ENCODE measurements at regions not wholly inside any gene's neighbourhood (a gene's known extent, or its start where the extent isn't known, plus 50 kb on each side); places are given as distances from the start of the nearest gene placed in this dataset.

GRCh38 chr1:221993444-221993948, 251.6 kb upstream of the DUSP10 start:
- H3K4me3 ChIP-seq (ENCODE audit: control insufficient read depth, low read depth, low read length): no peak overlapping the region
- no peak for DNase-seq (ENCODE audit: low read depth)
- TF ChIP-seq, protein P1, sequence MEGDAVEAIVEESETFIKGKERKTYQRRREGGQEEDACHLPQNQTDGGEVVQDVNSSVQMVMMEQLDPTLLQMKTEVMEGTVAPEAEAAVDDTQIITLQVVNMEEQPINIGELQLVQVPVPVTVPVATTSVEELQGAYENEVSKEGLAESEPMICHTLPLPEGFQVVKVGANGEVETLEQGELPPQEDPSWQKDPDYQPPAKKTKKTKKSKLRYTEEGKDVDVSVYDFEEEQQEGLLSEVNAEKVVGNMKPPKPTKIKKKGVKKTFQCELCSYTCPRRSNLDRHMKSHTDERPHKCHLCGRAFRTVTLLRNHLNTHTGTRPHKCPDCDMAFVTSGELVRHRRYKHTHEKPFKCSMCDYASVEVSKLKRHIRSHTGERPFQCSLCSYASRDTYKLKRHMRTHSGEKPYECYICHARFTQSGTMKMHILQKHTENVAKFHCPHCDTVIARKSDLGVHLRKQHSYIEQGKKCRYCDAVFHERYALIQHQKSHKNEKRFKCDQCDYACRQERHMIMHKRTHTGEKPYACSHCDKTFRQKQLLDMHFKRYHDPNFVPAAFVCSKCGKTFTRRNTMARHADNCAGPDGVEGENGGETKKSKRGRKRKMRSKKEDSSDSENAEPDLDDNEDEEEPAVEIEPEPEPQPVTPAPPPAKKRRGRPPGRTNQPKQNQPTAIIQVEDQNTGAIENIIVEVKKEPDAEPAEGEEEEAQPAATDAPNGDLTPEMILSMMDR (conservative IDR thresholded peaks at IDR 0.05; ENCODE audit: control insufficient read depth, insufficient read depth, low read depth, low read length): no peak

DNA sequence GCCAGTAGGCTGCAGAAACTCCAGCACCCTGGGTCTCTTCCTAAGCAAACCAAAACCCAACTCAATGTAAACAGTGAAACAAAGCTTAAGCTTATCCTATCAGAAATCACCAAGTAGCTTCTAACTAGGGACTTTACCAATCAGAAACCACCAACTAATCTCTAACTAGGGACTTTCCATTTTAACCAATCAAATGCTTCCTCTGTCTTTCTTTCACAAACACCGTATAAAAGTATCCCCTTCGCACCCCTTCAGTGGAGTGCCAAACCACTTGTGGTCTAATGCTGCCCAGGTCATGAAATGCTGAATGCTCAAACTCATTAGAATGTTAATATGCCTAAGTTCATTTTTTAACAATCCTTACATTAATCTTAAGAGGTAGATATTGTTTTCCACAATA, 250.5 kb upstream of the DUSP10 start:
- TF ChIP-seq, protein P1 (conservative IDR thresholded peaks at IDR 0.05; ENCODE audit: control insufficient read depth, insufficient read depth, low read depth, low read length): no peak
- no peak for DNase-seq (ENCODE audit: low read depth)
- no peak overlapping the region for H3K4me3 ChIP-seq (ENCODE audit: control insufficient read depth, low read depth, low read length)

GRCh38 chr1:221991221-221991620, 249.3 kb upstream of the DUSP10 start:
- DNase-seq (ENCODE audit: low read depth): peak; percentile 44
- H3K4me3 ChIP-seq (ENCODE audit: control insufficient read depth, low read depth, low read length): no peak overlapping the region
- TF ChIP-seq, protein P1 (conservative IDR thresholded peaks at IDR 0.05; ENCODE audit: control insufficient read depth, insufficient read depth, low read depth, low read length): no peak

DNA sequence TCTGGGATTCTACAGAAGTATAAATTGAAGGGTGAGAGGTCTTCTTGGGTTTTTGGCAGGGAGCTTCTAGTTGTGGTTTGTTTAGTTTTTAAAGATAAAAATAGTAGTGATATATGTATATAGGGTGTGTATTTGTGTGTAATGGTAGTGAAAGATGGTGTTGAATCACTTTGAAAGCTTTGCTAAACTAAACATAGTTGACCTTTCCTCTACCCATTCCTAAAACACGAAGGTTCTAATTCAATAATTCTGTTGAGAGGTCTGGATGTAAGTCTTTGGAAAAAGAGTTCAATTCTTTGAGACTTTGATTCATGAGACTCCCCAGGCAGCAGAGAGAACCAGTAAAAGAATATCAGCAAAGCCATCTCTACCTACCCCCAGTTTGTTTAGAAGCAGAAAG, 247.9 kb upstream of the DUSP10 start:
- no peak overlapping the region for H3K4me3 ChIP-seq (ENCODE audit: control insufficient read depth, low read depth, low read length)
- DNase-seq (ENCODE audit: low read depth): no peak
- TF ChIP-seq, protein P1 (conservative IDR thresholded peaks at IDR 0.05; ENCODE audit: control insufficient read depth, insufficient read depth, low read depth, low read length): no peak

DNA sequence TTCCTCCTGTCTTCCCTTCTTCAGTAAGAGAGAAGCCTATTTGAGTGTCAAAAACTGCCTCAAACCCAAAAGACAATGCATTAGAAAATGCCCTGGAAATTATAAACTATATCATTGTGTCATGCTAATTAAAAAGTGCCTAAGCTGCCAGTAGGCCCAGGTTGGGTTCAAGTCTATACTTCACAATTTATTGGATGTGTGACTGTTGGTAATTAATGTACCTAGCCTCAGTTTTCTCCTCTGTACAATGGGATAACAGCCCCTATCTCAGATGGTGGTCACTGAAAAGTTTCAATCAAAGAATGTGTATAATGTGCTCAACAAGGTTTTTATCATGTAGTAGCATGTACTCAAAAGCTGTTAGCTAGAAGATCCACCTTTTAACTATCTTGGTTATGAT, 246.9 kb upstream of the DUSP10 start:
- TF ChIP-seq, protein P1 (conservative IDR thresholded peaks at IDR 0.05; ENCODE audit: control insufficient read depth, insufficient read depth, low read depth, low read length): no peak
- DNase-seq (ENCODE audit: low read depth): no peak
- H3K4me3 ChIP-seq (ENCODE audit: control insufficient read depth, low read depth, low read length): no peak overlapping the region

DNA sequence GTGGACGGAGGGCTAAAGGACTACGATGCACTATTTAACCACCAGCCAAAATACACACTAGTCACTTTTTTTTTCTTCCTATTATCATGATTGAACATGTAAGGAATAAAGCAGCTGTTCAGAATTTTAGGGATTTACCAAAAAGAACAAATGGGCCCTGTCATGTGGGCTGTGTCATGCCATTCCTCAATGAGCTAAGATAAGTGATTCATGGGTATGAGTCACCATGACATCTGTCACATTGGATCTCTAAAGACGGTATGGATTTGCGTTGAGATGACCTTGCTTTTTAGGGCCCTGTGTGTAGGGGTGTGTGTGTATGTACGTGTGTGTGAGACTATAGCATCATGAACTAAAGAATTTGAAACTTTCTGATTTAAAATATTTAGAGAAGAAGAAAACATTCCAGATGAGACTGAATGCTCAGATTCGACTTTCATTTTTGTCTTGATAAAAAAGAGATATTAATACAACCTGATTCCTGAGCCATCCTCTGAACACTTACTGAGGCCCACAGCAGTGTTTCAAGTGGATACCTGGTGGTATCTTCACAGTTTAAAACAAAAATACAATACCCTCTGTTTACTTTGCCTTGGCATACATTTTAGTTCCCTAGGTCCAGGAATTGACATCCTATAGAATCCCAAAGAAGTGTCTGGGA, 246.1 kb upstream of the DUSP10 start:
- no peak overlapping the region for H3K4me3 ChIP-seq (ENCODE audit: control insufficient read depth, low read depth, low read length)
- DNase-seq (ENCODE audit: low read depth): peak; percentile 91
- TF ChIP-seq, protein P1 (conservative IDR thresholded peaks at IDR 0.05; ENCODE audit: control insufficient read depth, insufficient read depth, low read depth, low read length): no peak

All from fibroblast of mammary gland (primary cell).